GM23338 (cell line): ENCODE measurements at regions not wholly inside any gene's neighbourhood (a gene's known extent, or its start where the extent isn't known, plus 50 kb on each side); places are given as distances from the start of the nearest gene placed in this dataset.

Source experiments
- ATAC-seq: fragments of 200-7000 bp; cut with Tn5 transposase; 3 replicates; pipeline ENCODE4 v1.9.1; 2020
- DNase-seq: peaks from one replicate; pipeline ENCODE4 v3.0.0-alpha.2; 2015; ENCODE audit warnings: low spot score
- H2AFZ ChIP-seq: fragments of 200-600 bp; sonication (generic); 2 replicates; pipeline ENCODE4 v1.8.0; 2016; ENCODE audit warnings: antibody characterized with exemption, mild to moderate bottlenecking, moderate library complexity
- H3F3A ChIP-seq: fragments of 200-600 bp; sonication (generic); replicated peaks from 2 replicates; pipeline ENCODE4 v1.8.0; 2017; ENCODE audit warnings: antibody characterized with exemption, mixed run types, low read depth
- H3K27ac ChIP-seq: fragments of 200-600 bp; sonication (generic); 2 replicates; pipeline ENCODE4 v1.6.1; 2016; ENCODE audit warnings: low read depth
- H3K27me3 ChIP-seq: fragments of 200-600 bp; sonication (generic); 2 replicates; pipeline ENCODE4 v1.8.0; 2016; ENCODE audit warnings: mild to moderate bottlenecking, mixed run types, moderate library complexity; ENCODE audit not compliant: insufficient read depth
- H3K36me3 ChIP-seq: fragments of 200-600 bp; sonication (generic); 2 replicates; pipeline ENCODE4 v1.8.0; 2016; ENCODE audit warnings: mild to moderate bottlenecking; ENCODE audit not compliant: insufficient read depth
- H3K4me1 ChIP-seq: fragments of 200-600 bp; sonication (generic); 2 replicates; pipeline ENCODE4 v1.8.0; 2016; ENCODE audit warnings: mild to moderate bottlenecking, moderate library complexity; ENCODE audit not compliant: insufficient read depth
- H3K4me2 ChIP-seq: fragments of 200-600 bp; sonication (generic); 2 replicates; pipeline ENCODE4 v1.7.1; 2017; ENCODE audit warnings: mixed run types
- H3K4me3 ChIP-seq: fragments of 200-600 bp; sonication (generic); 2 replicates; pipeline ENCODE4 v1.6.1; 2016; ENCODE audit warnings: mixed run types
- H3K79me2 ChIP-seq: fragments of 200-600 bp; sonication (generic); replicated peaks from 2 replicates; pipeline ENCODE4 v1.8.0; 2017; ENCODE audit warnings: mild to moderate bottlenecking; ENCODE audit not compliant: insufficient read depth
- H3K9me2 ChIP-seq: fragments of 200-600 bp; sonication (generic); 2 replicates; pipeline ENCODE4 v1.8.0; 2017; ENCODE audit not compliant: insufficient read depth
- H4K20me1 ChIP-seq: fragments of 200-600 bp; sonication (generic); replicated peaks from 2 replicates; pipeline ENCODE4 v1.8.0; 2017; ENCODE audit warnings: mild to moderate bottlenecking; ENCODE audit not compliant: insufficient read depth
- H3K27ac Mint-ChIP-seq: 2 replicates; pipeline ENCODE4 v1.8.0; 2020; ENCODE audit warnings: inconsistent platforms, mild to moderate bottlenecking, moderate library complexity, mixed read lengths
- H3K27me3 Mint-ChIP-seq: 3 replicates; pipeline ENCODE4 v1.8.0; 2022; ENCODE audit warnings: low read depth, mild to moderate bottlenecking, moderate library complexity, mixed read lengths, inconsistent platforms; ENCODE audit not compliant: insufficient read depth, poor library complexity
- H3K36me3 Mint-ChIP-seq: 3 replicates; pipeline ENCODE4 v1.8.0; 2021; ENCODE audit warnings: low read depth, mild to moderate bottlenecking, inconsistent platforms, moderate library complexity, mixed read lengths
- H3K4me1 Mint-ChIP-seq: 3 replicates; pipeline ENCODE4 v1.8.0; 2020; ENCODE audit warnings: mild to moderate bottlenecking, inconsistent platforms, mixed read lengths
- H3K4me3 Mint-ChIP-seq: 3 replicates; pipeline ENCODE4 v1.8.0; 2021; ENCODE audit warnings: moderate library complexity, mild to moderate bottlenecking, inconsistent platforms, mixed read lengths
- H3K9me3 Mint-ChIP-seq: 3 replicates; pipeline ENCODE4 v1.8.0; 2020; ENCODE audit warnings: moderate library complexity, mild to moderate bottlenecking, inconsistent platforms, mixed read lengths
- CREB1 ChIP-seq: fragments of 250-450 bp; sonication (Bioruptor Pico); IDR thresholded peaks from 2 replicates; pipeline ENCODE4 v1.5.0; 2020; ENCODE audit warnings: low read depth, mild to moderate bottlenecking, moderate library complexity
- POLR2AphosphoS5 ChIP-seq: IDR thresholded peaks from 2 replicates; pipeline ENCODE4 v1.6.1; 2016; ENCODE audit warnings: antibody characterized with exemption, low read depth
- REST ChIP-seq: IDR thresholded peaks from one replicate; pipeline ENCODE4 v1.6.1; 2018; ENCODE audit warnings: antibody characterized with exemption; ENCODE audit not compliant: unreplicated experiment
- STAT1 ChIP-seq: IDR thresholded peaks from one replicate; pipeline ENCODE4 v1.6.1; 2016; ENCODE audit warnings: antibody characterized with exemption; ENCODE audit not compliant: unreplicated experiment
- ZNF331 ChIP-seq: fragments of 250-450 bp; sonication (Bioruptor Pico); IDR thresholded peaks from 2 replicates; pipeline ENCODE4 v1.5.0; 2020; ENCODE audit warnings: low read depth, mild to moderate bottlenecking, moderate library complexity
- ZNF462 ChIP-seq: fragments of 250-450 bp; sonication (Bioruptor Pico); IDR thresholded peaks from 2 replicates; pipeline ENCODE4 v1.5.0; 2020; ENCODE audit warnings: mild to moderate bottlenecking, moderate library complexity

DNA sequence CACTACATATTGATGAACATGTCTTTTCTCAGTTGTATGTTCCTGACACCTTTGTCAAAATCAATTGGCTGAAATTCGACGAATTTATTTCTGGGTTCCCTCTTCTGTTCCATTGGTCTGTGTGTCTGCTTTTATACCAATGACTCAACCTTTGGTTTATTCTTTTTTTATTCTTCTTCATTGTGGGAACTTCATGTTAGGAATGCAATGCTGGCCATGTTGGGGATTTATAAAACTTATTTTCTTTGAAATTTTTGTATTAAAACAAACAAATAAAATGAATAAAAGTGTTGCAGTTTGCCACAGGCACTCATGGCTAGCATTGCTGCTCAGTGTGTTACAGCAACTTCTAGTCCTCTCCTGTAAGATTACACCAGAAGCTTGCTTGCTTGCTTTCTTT is 287.8 kb downstream of the DUSP10 start:
- Histone ChIP-seq H4K20me1 (no peaks in the 10 kb centered on the region), H3K79me2 (no peaks in the 10 kb centered on the region), H3K36me3 (no peaks in the 10 kb centered on the region), H2AFZ (no peak overlapping the region), H3K4me2 (no peak overlapping the region), H3K27me3 (no peaks in the 10 kb centered on the region), H3K27ac (no peak overlapping the region), H3K4me1 (peaks cover 8% of the 10 kb centered on the region; the same call in 1 of the 2 replicates), H3K9me2 (no peaks in the 10 kb centered on the region), H3K4me3 (no peak overlapping the region), H3F3A (no peaks in the 10 kb centered on the region)
- H3K27me3 Mint-ChIP-seq, result no peaks in the 10 kb centered on the region
- H3K4me1 Mint-ChIP-seq, result peaks cover 4% of the 10 kb centered on the region; the same call in 2 of the 3 replicates
- no peak for DNase-seq
- no peak overlapping the region for H3K4me3 Mint-ChIP-seq
- no peaks in the 10 kb centered on the region for H3K36me3 Mint-ChIP-seq
- no peak for TF ChIP-seq POLR2AphosphoS5
- TF ChIP-seq CREB1 (CRISPR knock-in tag), result no peak
- TF ChIP-seq REST, result no peak
- no peak for TF ChIP-seq ZNF331 (CRISPR knock-in tag)
- no peak for TF ChIP-seq STAT1
- no peak for TF ChIP-seq ZNF462
- H3K27ac Mint-ChIP-seq, result no peak overlapping the region
- H3K9me3 Mint-ChIP-seq, result no peaks in the 10 kb centered on the region; the same call in 2 of the 3 replicates
- ATAC-seq, result no peak
